Activated CD8-positive, alpha-beta T cell treated with anti-CD3 and anti-CD28 coated beads for 36 hours (primary cell): ENCODE measurements at regions not wholly inside any gene's neighbourhood (a gene's known extent, or its start where the extent isn't known, plus 50 kb on each side); places are given as distances from the start of the nearest gene placed in this dataset.

Experiments
- ATAC-seq: fragments of 200-7000 bp; cut with Tn5 transposase; one replicate; pipeline ENCODE4 v1.10.0; 2021; ENCODE audit warnings: mild to moderate bottlenecking, moderate library complexity
- CTCF ChIA-PET: fragments of 350-600 bp; sonication (Branson Sonifier 250); formaldehyde crosslinking; loops from one replicate; lab custom pipeline; 2021; ENCODE audit warnings: antibody characterized with exemption; lab: Charles Lee
- POLR2A ChIA-PET: fragments of 350-600 bp; sonication (Branson Sonifier 250); formaldehyde crosslinking; loops from one replicate; lab custom pipeline; 2021; ENCODE audit warnings: antibody characterized with exemption; lab: Charles Lee
- DNase-seq: peaks from one replicate; pipeline ENCODE4 v3.0.0-alpha.2; 2020
- H3K27ac Mint-ChIP-seq: one replicate; pipeline ENCODE4 v1.8.0; 2021; ENCODE audit warnings: mild to moderate bottlenecking, mixed read lengths
- H3K27me3 Mint-ChIP-seq: one replicate; pipeline ENCODE4 v1.8.0; 2021; ENCODE audit warnings: mixed read lengths
- H3K36me3 Mint-ChIP-seq: one replicate; pipeline ENCODE4 v1.8.0; 2021; ENCODE audit warnings: low read depth, mixed read lengths
- H3K4me1 Mint-ChIP-seq: one replicate; pipeline ENCODE4 v1.8.0; 2021; ENCODE audit warnings: low read depth, mixed read lengths
- H3K4me3 Mint-ChIP-seq: one replicate; pipeline ENCODE4 v1.8.0; 2021; ENCODE audit warnings: mild to moderate bottlenecking, moderate library complexity, mixed read lengths
- H3K9me3 Mint-ChIP-seq: one replicate; pipeline ENCODE4 v1.8.0; 2021; ENCODE audit warnings: mixed read lengths
- CTCF ChIP-seq: fragments of 200-600 bp; IDR thresholded peaks from one replicate; pipeline ENCODE4 v1.8.0; 2022; ENCODE audit warnings: antibody characterized with exemption, mild to moderate bottlenecking
- intact Hi-C: fragments of 100-400 bp; cut with micrococcal nuclease; formaldehyde crosslinking; loops from one replicate; pipeline ENCODE4 v1.10.0; 2022

- peak; percentile 13 for DNase-seq
- POLR2A ChIA-PET, result no interaction called here
- TF ChIP-seq CTCF, result no peak
- Mint-ChIP-seq H3K36me3 (no peaks in the 10 kb centered on the region), H3K27me3 (peaks cover 5% of the 10 kb centered on the region), H3K4me3 (no peak overlapping the region), H3K9me3 (no peaks in the 10 kb centered on the region), H3K27ac (no peak overlapping the region), H3K4me1 (no peaks in the 10 kb centered on the region)
- ATAC-seq, result peak; percentile 58
- CTCF ChIA-PET, result no interaction called here
- intact Hi-C loops, result no loop called here
These were observed 92.4 kb downstream of the SOCS6 start for GRCh38 chr18:70380915-70381896.
